DMS79 (cell line): ENCODE measurements at regions not wholly inside any gene's neighbourhood (a gene's known extent, or its start where the extent isn't known, plus 50 kb on each side); places are given as distances from the start of the nearest gene placed in this dataset.

Experiments
- DNase-seq: peaks from one replicate; lab custom pipeline; 2025; lab: John Stamatoyannopoulos, UW

- no peak for DNase-seq
Measured at GRCh38 chr6:169047345-169047744, 206.3 kb downstream of the THBS2 start.

- no peak for DNase-seq
Measured at GRCh38 chr6:169046483-169047192, 207.0 kb downstream of the THBS2 start.

- no peak for DNase-seq
Measured at GRCh38 chr6:169046021-169046420, 207.6 kb downstream of the THBS2 start.

DNA sequence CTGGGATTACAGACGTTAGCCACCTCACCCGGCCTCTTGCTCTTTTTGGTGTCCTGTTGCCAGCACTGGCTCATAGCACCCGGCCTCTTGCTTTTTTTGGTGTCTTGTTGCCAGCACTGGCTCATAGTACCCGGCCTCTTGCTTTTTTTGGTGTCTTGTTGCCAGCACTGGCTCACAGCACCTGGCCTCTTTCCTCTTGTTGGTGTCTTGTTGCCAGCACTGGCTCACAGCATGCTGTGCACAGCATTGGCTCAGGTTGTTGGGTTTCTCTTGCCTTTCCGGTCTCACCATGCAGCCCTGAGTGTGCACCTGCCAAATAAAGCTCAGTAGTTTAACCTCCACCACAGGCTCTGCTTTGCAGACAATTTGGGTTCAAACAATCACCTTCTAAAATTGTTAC is 208.2 kb downstream of the THBS2 start:
- no peak for DNase-seq

GRCh38 chr6:169044381-169045230 is 209.0 kb downstream of the THBS2 start:
- DNase-seq = no peak

DNA sequence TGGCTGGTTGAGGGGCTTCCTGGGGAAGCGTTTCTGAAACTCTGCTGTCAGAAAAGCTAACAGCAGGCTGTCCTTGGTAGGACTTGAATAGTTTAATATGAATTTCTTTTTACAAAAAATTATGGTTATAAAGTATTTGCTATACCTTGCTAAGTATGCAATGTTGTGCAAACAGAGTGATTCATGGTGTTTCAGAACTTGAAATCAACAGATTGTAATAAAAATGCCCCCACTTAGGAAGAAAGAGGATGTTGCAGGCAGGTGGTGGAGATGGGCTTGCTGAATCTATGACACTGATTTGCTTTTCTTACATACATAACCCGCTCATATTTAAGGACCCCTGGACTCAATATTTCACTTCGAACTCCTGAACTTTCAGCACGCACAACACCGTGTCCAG is 211.6 kb downstream of the THBS2 start:
- no peak for DNase-seq

GRCh38 chr6:169041078-169041477 is 212.6 kb downstream of the THBS2 start:
- DNase-seq = no peak

DNA sequence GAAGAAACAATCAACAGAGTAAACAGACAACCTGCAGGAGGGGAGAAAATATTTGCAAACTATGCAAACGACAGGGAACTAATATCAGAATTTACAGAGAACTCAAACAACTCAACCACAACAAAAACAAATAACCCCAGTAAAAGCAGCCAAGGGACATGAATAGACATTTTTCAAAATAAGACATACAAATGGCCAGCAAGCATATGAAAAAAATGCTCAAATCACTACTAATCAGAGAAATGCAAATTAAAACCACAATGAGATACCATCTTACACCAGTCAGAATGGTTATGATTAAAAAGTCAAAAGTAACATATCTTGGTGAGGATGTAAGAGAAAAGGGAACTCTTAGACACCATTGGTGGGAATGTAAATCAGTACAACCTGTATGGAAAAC is 215.0 kb downstream of the THBS2 start:
- no peak for DNase-seq

GRCh38 chr6:169035385-169036240 is 218.0 kb downstream of the THBS2 start:
- DNase-seq = no peak

GRCh38 chr6:169034516-169035167 is 219.0 kb downstream of the THBS2 start:
- DNase-seq = no peak

GRCh38 chr6:169029861-169030260 is 223.8 kb downstream of the THBS2 start:
- DNase-seq = no peak

DNA sequence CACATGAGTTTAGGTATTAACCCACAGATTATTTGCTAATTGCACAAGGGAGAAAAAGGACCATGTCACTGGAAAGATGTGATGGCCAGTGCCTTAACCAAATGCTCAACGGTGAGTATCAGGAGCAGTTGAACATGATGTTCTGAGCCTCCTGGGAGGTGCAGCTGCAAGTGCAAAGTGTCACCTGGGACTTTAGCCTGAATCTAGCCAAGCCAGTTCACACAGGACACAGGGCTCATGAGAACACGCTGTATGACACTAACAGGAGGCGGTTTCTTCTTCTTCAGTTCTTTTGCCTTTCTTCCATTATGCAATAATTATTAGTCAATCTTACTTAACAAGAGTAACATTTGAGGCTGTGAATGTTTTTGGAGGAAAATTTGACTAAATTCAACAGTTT is 225.3 kb downstream of the THBS2 start:
- no peak for DNase-seq

DNA sequence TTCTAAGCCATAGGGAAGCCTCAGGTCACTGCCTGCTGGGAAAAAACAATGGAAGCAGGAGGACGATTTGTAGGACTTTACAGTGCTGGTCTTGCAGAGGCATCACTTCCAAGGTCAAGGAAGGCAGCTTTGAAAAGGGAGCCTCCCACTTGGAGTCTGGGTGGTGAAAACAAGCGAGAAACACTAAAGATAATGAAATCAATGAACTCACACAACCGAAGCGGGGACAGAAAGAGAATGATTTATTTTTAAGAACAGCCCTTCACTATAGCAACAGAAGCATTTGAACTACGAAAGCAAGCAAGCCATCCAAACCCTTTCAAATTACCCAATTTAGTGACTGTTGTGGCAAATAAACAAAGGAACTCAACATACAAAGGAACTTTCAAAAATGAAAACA is 227.5 kb downstream of the THBS2 start:
- DNase-seq = no peak

- no peak for DNase-seq
Measured at GRCh38 chr6:169024047-169024660, 229.5 kb downstream of the THBS2 start.

GRCh38 chr6:169023161-169023874 is 230.3 kb downstream of the THBS2 start:
- no peak for DNase-seq

DNA sequence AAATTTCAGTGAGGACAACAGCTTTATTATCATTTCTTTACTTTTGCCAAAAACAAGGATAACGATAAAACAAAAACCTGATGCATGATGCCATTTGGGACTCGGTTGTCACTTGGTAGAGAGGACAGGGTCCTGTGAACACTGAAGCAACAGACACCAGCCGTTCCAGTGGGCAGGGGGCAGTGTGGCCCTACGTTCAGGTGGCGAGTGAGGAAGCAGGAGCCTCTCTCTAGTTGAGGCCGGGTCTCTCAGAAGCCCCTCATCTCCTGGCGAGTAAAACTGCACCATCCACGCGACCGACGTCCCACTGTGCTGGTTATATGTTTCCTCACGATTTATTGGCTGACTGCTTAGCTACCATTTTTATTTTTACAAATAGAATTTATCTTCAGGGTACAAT is 231.6 kb downstream of the THBS2 start:
- no peak for DNase-seq

- DNase-seq = no peak
Measured at GRCh38 chr6:169020821-169021220, 232.8 kb downstream of the THBS2 start.

DNA sequence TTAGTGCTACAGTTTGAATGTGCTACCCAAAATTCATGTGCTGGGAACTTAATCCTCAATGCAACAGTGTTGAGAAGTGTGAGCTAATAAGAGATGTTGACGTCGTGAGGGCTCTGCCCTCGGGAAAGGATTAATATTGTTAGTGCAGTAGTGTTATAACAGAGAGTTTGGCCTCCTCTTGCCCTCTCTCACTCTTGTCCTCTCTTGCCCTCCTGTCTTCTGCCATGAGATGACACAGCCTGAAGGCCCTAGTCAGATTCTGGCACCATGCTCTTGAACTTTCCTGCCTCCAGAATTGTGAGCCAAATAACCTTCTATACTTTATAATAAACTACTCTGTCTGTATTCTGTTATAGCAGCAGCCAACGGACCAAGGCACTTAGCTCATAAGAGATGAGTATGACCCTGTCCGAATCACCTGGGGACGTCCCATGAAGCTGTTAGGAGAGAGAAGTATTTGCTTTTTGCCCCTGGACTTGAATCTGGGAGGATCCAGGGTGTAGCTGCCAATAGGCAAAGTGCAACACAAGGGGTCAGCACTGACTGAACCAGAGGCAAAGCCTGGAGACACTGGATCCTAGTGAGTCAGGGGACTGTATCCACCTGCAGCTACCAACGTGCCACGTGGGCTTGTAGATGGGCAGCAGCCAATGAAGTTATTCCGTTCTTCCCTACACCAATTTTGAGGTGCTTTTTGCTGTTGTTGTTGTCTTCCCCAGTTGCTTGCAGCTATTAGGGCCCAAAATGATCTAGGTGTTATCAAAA is 233.7 kb downstream of the THBS2 start:
- DNase-seq = no peak

GRCh38 chr6:169019111-169019510 is 234.5 kb downstream of the THBS2 start:
- DNase-seq = no peak

- DNase-seq = no peak
Measured at GRCh38 chr6:169016758-169017157, 236.9 kb downstream of the THBS2 start.
